ENCODE measurements at regions not wholly inside any gene's neighbourhood (a gene's known extent, or its start where the extent isn't known, plus 50 kb on each side); places are given as distances from the start of the nearest gene placed in this dataset.
A peak's percentile ranks its signal among the peaks of the same experiment; 100 is the strongest.

DNA sequence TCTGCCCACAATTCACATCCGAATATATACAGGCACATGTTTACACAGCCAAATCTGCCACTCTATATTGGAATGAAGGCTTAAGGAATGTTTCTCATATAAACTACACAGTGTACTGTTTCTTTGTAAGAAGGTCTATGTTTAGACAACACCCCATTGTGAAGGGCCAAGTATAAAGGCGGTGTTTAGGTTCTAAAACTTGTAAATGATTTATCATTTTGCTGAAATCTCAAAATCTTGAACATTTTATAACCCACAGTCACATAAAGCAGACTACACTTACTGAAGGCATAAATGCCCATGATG lies 94.0 kb downstream of the ZNF608 start:
- peaks cover 62% of the 10 kb centered on the region for H3K4me1 ChIP-seq (ENCODE audit: control insufficient read depth, insufficient read depth, low read length)
- H3K36me3 ChIP-seq (ENCODE audit: insufficient read depth, low read length), result peaks cover 10% of the 10 kb centered on the region
- no peak overlapping the region for H3K9ac ChIP-seq (ENCODE audit: low read depth, low read length)
- no peaks in the 10 kb centered on the region for H3K9me3 ChIP-seq (replicated peaks; ENCODE audit: low read length)
- peak overlapping the region; percentile 92 for H3K4me2 ChIP-seq (ENCODE audit: low read length)
- H3K4me3 ChIP-seq (ENCODE audit: low read length), result peak overlapping the region; percentile 76
- H3K27me3 ChIP-seq (ENCODE audit: control insufficient read depth, insufficient read depth, low read length), result no peaks in the 10 kb centered on the region

DNA sequence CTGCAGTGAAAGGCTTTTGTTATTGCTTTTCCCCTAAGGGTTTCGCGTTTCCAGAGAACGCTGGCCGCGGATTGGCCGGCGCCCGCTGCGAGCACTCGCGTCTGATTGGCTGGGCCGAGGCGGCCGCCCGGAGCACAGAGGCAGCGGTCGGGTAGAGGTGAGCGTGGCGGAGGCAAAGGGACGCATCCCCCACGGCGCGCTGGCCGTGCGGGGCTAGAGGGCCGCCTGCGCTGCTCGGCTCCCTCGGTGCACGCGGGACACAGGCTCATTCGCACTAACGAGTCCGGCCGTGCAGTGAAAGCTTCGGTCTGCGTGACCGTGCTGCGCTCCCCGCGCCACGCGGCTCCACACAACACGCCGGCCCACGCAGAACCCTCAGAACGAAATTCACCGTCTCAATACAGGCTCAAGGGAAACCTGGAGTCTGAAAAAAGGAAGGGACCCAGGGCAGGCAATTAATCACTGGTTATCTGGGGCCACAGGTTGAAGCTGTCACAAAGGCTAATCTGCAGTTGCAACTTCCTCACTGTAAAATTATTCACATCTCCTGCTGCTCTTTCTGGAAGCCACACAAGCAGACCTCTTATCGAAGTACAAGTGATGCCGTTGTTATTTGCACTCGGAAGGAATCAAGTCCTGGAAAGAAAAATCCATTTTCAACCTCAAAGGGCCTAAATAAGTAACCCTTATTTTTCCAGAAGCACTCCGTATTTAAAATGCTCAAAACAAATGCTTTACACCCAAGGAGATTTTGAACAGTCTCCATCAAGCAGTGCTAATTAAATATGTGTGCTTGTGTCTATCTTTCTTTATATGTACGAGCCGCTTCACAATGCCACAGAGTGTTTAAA lies 94.6 kb downstream of the ZNF608 start:
- Histone ChIP-seq H3K36me3 (ENCODE audit: insufficient read depth, low read length) (peaks cover 16% of the 10 kb centered on the region), H3K4me3 (ENCODE audit: low read length) (peak overlapping the region; percentile 76), H3K9ac (ENCODE audit: low read depth, low read length) (peak overlapping the region; percentile 69), H3K4me2 (ENCODE audit: low read length) (peak overlapping the region; percentile 92), H3K27me3 (ENCODE audit: control insufficient read depth, insufficient read depth, low read length) (no peaks in the 10 kb centered on the region), H3K9me3 (replicated peaks; ENCODE audit: low read length) (no peaks in the 10 kb centered on the region), H3K4me1 (ENCODE audit: control insufficient read depth, insufficient read depth, low read length) (peaks cover 61% of the 10 kb centered on the region)

DNA sequence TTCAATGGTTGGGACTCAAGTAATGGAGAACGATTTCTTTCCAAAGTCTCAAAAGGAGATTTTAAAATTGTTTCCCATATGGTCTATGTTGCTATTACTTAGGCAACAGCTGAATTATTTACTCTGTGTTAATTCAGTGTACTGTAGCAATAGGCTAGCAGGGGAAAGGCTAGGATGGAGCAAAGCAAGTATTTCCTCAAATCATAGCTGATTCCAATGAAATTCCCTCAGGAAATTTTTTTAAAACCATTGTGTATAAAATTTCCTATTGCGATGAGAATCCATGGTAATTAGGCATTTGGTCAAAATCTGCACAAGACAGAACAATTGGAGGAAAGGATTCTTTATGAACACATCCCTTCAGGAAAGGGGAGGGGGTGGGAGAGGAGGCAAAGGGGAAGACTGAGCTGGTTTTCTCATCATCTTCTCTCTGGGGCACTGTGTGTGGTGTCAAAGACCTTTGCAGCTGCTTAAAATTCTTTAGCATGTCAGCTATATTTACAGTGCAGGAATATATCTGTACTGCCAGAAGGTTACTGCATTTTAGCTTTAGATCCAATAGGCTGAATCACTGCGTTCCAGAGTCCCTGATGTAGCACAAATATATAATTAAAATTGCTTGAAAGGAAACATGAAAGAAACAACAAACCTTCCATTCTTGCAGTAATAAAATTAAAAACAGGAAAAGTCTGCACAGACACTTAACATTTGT lies 95.3 kb downstream of the ZNF608 start:
- Histone ChIP-seq H3K4me3 (ENCODE audit: low read length) (peak overlapping the region; percentile 76), H3K9ac (ENCODE audit: low read depth, low read length) (peak overlapping the region; percentile 69), H3K4me2 (ENCODE audit: low read length) (peak overlapping the region; percentile 92), H3K4me1 (ENCODE audit: control insufficient read depth, insufficient read depth, low read length) (peaks cover 53% of the 10 kb centered on the region), H3K36me3 (ENCODE audit: insufficient read depth, low read length) (peaks cover 17% of the 10 kb centered on the region), H3K9me3 (replicated peaks; ENCODE audit: low read length) (no peaks in the 10 kb centered on the region), H3K27me3 (ENCODE audit: control insufficient read depth, insufficient read depth, low read length) (no peaks in the 10 kb centered on the region)

DNA sequence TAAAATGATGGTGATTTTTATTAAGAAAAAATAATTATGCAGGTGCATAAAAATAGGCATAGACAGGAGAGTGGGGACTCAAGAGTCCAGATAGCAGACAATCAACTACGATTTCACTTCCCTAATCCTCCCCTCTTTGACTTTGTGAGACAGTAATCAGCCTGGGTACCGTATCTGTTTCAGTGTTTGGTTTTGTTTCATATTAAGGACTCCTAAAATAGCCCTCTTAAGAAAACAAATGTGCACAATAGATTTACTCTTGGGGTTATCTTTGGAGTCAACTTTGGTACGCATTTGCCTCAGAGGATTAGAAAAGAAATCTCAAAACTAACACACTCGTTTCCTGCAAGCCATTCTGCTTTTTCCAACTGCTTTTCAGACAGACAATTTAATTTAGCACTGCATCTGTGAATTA lies 96.3 kb downstream of the ZNF608 start:
- peaks cover 43% of the 10 kb centered on the region for H3K4me1 ChIP-seq (ENCODE audit: control insufficient read depth, insufficient read depth, low read length)
- H3K4me3 ChIP-seq (ENCODE audit: low read length), result peak overlapping the region; percentile 5
- no peaks in the 10 kb centered on the region for H3K27me3 ChIP-seq (ENCODE audit: control insufficient read depth, insufficient read depth, low read length)
- H3K9ac ChIP-seq (ENCODE audit: low read depth, low read length), result peak overlapping the region; percentile 5
- H3K9me3 ChIP-seq (replicated peaks; ENCODE audit: low read length), result no peaks in the 10 kb centered on the region
- H3K4me2 ChIP-seq (ENCODE audit: low read length), result peak overlapping the region; percentile 69
- peaks cover 17% of the 10 kb centered on the region for H3K36me3 ChIP-seq (ENCODE audit: insufficient read depth, low read length)

DNA sequence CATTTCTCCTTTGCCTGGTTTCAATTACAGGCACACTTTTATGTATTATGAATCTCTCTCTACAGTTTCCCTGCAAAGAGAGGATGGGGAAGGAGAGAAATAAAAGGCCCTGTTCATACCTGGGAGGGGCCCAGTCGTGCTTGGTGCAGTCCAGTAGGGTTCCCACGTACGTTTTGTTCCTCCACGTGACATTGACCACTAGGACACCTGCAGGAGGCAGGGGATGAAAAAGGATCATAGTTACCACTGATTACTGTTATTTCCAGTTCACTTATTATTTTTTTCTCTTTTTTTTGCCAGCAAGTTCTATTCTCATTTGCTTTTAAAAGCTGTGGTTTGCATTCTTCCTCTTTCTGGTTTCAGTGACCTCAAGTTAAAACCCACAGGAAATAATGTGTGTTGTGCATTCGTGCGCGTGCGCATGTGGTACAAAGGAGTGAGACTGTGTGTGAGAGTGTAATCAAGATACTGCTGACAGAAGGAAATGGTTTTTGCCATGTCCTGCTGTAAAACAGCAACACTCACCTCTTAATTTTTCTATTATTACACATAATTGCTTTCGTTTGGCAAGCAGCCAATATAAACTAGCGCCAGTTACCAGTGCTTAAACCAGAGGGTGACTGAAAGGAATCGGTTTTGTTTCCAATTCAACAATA lies 96.8 kb downstream of the ZNF608 start:
- no peaks in the 10 kb centered on the region for H3K27me3 ChIP-seq (ENCODE audit: control insufficient read depth, insufficient read depth, low read length)
- peaks cover 38% of the 10 kb centered on the region for H3K4me1 ChIP-seq (ENCODE audit: control insufficient read depth, insufficient read depth, low read length)
- peaks cover 17% of the 10 kb centered on the region for H3K36me3 ChIP-seq (ENCODE audit: insufficient read depth, low read length)
- H3K9ac ChIP-seq (ENCODE audit: low read depth, low read length), result no peak overlapping the region
- peak overlapping the region; percentile 69 for H3K4me2 ChIP-seq (ENCODE audit: low read length)
- H3K4me3 ChIP-seq (ENCODE audit: low read length), result peak overlapping the region; percentile 5
- no peaks in the 10 kb centered on the region for H3K9me3 ChIP-seq (replicated peaks; ENCODE audit: low read length)

DNA sequence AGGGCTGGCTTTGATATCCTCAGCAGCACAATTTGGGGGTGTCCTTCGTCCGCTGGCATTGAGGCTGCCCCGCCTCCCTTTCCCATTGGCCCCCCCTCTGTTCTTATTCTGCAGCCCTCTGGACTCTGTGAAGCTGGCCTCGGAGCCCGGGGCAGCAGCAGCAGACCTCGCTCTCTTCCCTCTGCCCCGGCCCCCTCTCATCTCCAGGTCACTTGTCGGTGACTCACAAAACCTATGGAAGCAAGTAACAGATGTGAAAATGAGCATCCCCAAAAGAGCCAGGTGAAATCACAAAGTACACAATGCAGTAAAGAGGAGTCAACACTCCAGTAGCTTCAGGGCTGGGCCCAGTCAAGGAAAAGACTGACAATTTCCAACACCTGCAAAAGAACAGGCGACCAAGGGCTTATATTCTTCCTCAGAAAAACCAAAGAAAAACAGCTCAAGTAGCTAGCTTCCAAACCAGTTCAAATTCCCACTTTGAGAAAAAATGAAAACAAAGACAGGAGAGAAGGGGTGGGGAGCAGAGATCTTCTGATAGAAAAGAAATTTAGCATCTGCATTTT lies 97.5 kb downstream of the ZNF608 start:
- H3K9ac ChIP-seq (ENCODE audit: low read depth, low read length), result no peak overlapping the region
- peaks cover 17% of the 10 kb centered on the region for H3K36me3 ChIP-seq (ENCODE audit: insufficient read depth, low read length)
- no peaks in the 10 kb centered on the region for H3K9me3 ChIP-seq (replicated peaks; ENCODE audit: low read length)
- H3K4me3 ChIP-seq (ENCODE audit: low read length), result no peak overlapping the region
- H3K4me2 ChIP-seq (ENCODE audit: low read length), result peak overlapping the region; percentile 69
- no peaks in the 10 kb centered on the region for H3K27me3 ChIP-seq (ENCODE audit: control insufficient read depth, insufficient read depth, low read length)
- H3K4me1 ChIP-seq (ENCODE audit: control insufficient read depth, insufficient read depth, low read length), result peaks cover 40% of the 10 kb centered on the region

DNA sequence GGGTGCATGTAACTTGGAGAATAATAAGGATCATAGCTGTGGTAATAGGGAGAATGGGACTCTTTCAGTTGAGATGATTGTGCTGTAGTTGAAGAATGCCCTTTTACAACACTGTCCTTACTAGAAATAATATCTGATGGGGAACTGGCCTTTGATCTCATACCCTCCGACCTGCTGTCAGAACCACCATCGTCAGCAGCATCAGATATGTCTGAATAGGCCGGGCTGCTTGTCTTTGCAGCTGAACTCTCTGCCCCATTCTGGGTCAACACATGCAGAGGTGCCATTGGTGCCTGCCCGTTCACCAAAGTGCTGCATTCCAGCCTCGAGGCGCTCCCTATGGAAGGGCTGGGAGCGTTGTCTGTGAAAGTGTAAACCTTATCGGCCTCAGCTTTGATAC lies 99.1 kb downstream of the ZNF608 start:
- no peak overlapping the region for H3K4me3 ChIP-seq (ENCODE audit: low read length)
- H3K4me1 ChIP-seq (ENCODE audit: control insufficient read depth, insufficient read depth, low read length), result peaks cover 39% of the 10 kb centered on the region
- H3K4me2 ChIP-seq (ENCODE audit: low read length), result no peak overlapping the region
- peaks cover 17% of the 10 kb centered on the region for H3K36me3 ChIP-seq (ENCODE audit: insufficient read depth, low read length)
- no peaks in the 10 kb centered on the region for H3K9me3 ChIP-seq (replicated peaks; ENCODE audit: low read length)
- no peak overlapping the region for H3K9ac ChIP-seq (ENCODE audit: low read depth, low read length)
- H3K27me3 ChIP-seq (ENCODE audit: control insufficient read depth, insufficient read depth, low read length), result no peaks in the 10 kb centered on the region

DNA sequence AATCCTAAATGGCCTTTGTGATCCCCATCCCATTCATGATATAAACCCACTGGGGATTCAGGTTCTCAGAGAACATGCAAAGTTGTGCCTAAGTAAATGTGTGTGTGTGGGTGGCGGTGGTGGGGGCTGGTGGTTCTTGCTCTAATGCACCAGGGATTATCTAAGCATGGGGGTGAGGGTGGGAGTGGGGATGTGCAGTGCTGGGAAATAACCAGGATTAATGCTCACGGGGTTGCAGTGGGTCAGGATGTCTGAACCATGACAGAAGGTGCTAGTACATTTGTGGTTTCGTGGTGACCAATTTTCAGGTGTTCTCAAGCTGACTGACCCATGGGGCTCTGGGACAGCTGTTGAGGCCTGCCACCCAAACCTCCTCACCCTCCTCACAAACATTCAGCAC lies 101.0 kb downstream of the ZNF608 start:
- H3K9ac ChIP-seq (ENCODE audit: low read depth, low read length), result no peak overlapping the region
- H3K27me3 ChIP-seq (ENCODE audit: control insufficient read depth, insufficient read depth, low read length), result no peaks in the 10 kb centered on the region
- H3K4me2 ChIP-seq (ENCODE audit: low read length), result no peak overlapping the region
- no peaks in the 10 kb centered on the region for H3K9me3 ChIP-seq (replicated peaks; ENCODE audit: low read length)
- H3K4me1 ChIP-seq (ENCODE audit: control insufficient read depth, insufficient read depth, low read length), result peaks cover 24% of the 10 kb centered on the region
- peaks cover 20% of the 10 kb centered on the region for H3K36me3 ChIP-seq (ENCODE audit: insufficient read depth, low read length)
- no peak overlapping the region for H3K4me3 ChIP-seq (ENCODE audit: low read length)

DNA sequence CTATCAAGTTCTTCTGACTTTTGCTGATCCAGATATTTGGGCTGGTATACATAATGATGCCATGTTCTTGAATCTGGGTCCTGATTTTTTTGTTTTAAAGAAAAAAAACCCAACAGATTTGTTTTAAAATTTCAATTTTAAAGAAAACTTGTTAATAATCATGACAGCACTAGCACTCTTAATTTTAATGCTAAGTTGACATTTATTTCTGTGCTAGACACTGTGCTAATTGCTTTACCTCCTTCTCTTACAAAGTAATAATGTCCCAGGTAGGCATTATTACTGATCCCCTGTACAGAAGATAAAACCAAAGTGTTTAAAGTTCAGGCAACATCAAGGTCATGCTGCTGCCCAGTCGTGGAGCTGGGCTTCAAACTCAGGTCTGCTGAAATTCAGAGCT lies 101.9 kb downstream of the ZNF608 start:
- H3K9me3 ChIP-seq (replicated peaks; ENCODE audit: low read length), result no peaks in the 10 kb centered on the region
- no peak overlapping the region for H3K4me2 ChIP-seq (ENCODE audit: low read length)
- H3K4me3 ChIP-seq (ENCODE audit: low read length), result no peak overlapping the region
- no peaks in the 10 kb centered on the region for H3K27me3 ChIP-seq (ENCODE audit: control insufficient read depth, insufficient read depth, low read length)
- H3K9ac ChIP-seq (ENCODE audit: low read depth, low read length), result no peak overlapping the region
- H3K4me1 ChIP-seq (ENCODE audit: control insufficient read depth, insufficient read depth, low read length), result peaks cover 16% of the 10 kb centered on the region
- peaks cover 20% of the 10 kb centered on the region for H3K36me3 ChIP-seq (ENCODE audit: insufficient read depth, low read length)

DNA sequence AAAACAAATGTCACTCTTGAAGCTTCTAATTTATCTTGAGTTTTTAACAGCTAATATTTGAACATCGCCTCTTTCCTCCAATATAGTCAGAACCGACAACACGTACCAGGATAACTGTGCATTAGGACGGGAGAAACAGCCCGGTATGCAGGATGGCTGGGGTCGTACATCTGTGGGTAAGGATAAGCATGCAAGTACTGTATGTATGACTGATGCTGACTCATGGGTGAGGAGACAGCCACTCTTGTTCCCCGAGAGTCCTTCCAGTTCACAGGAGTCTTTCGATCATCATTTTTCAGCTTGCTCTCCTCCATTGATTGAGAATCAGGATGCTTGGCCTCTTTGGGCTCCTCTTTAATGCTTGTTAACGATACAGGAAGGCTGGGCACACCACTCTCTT lies 102.3 kb downstream of the ZNF608 start:
- Histone ChIP-seq H3K9ac (ENCODE audit: low read depth, low read length) (no peak overlapping the region), H3K4me3 (ENCODE audit: low read length) (no peak overlapping the region), H3K4me2 (ENCODE audit: low read length) (no peak overlapping the region), H3K27me3 (ENCODE audit: control insufficient read depth, insufficient read depth, low read length) (no peaks in the 10 kb centered on the region), H3K9me3 (replicated peaks; ENCODE audit: low read length) (no peaks in the 10 kb centered on the region), H3K36me3 (ENCODE audit: insufficient read depth, low read length) (peaks cover 20% of the 10 kb centered on the region), H3K4me1 (ENCODE audit: control insufficient read depth, insufficient read depth, low read length) (peaks cover 11% of the 10 kb centered on the region)

DNA sequence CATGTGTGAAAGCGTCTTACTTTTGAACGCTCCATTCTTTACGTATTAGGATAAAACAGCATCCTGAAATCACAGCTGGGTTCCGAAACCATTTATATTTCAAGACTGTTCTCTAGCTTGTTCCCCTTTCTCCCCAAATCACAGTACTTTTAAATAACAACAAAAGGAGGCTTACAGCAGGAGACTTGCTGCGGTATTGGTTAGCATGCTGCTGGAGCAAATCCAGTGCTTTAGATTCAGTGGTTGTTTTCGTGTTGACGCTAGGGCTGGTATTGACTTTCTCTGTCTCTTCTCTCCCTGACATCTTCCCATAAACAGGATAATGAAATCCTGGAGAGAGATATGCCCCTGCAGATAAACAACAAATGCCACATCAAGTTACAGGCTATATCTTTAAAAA lies 103.1 kb downstream of the ZNF608 start:
- Histone ChIP-seq H3K4me3 (ENCODE audit: low read length) (no peak overlapping the region), H3K9ac (ENCODE audit: low read depth, low read length) (no peak overlapping the region), H3K4me2 (ENCODE audit: low read length) (no peak overlapping the region), H3K9me3 (replicated peaks; ENCODE audit: low read length) (no peaks in the 10 kb centered on the region), H3K27me3 (ENCODE audit: control insufficient read depth, insufficient read depth, low read length) (no peaks in the 10 kb centered on the region), H3K4me1 (ENCODE audit: control insufficient read depth, insufficient read depth, low read length) (peaks cover 7% of the 10 kb centered on the region), H3K36me3 (ENCODE audit: insufficient read depth, low read length) (peaks cover 20% of the 10 kb centered on the region)

Data from skeletal muscle satellite cell (primary cell).